Activated CD4-positive, alpha-beta T cell treated with anti-CD3 and anti-CD28 coated beads for 1 hour (primary cell): ENCODE measurements at regions not wholly inside any gene's neighbourhood (a gene's known extent, or its start where the extent isn't known, plus 50 kb on each side); places are given as distances from the start of the nearest gene placed in this dataset.
"Not testable (repeated sequence)": the region's sequence is repeated elsewhere in the genome, so short reads cannot be mapped to it uniquely, and the experiment has no call there.

Experiments
- DNase-seq: peaks from one replicate; pipeline ENCODE4 v3.0.0-alpha.2; 2020

DNA sequence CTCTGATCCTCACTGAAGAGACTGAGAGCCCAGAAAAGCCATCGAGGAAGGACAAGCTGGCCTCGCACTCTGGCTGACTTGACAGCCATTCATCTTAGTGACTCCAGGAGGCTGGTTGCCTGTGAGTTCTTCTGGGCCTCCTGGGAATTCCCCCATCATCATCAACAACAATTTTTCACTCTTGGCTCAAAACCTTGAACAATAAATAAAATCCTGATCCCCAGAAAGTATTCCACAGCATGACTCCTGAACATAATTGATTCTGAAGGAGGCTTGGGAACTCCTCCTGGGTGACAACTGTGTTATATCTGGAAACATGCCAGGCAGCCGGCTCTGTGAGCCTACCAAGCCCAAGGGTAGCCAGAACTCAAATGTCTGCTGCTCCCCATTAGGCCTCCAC, 188.6 kb downstream of the SHQ1 start:
- DNase-seq: no peak

DNA sequence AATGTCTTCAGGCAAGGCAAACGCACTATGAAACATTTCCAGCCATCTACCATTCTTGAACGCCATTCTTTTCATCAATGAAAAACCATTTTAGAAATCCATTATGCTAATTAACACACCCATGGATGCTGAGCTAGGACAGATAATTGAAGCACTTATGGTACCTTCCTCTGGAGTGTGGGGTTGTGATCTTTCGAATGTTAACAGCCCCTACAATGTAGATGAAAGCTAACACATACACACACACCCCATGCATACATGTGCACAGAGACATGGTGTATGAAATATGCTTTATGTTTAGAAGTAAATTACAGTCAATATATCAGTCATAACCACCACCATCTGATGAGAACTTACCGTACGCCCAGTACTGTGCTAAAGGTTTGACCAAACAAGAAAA, 189.1 kb downstream of the SHQ1 start:
- no peak for DNase-seq

DNA sequence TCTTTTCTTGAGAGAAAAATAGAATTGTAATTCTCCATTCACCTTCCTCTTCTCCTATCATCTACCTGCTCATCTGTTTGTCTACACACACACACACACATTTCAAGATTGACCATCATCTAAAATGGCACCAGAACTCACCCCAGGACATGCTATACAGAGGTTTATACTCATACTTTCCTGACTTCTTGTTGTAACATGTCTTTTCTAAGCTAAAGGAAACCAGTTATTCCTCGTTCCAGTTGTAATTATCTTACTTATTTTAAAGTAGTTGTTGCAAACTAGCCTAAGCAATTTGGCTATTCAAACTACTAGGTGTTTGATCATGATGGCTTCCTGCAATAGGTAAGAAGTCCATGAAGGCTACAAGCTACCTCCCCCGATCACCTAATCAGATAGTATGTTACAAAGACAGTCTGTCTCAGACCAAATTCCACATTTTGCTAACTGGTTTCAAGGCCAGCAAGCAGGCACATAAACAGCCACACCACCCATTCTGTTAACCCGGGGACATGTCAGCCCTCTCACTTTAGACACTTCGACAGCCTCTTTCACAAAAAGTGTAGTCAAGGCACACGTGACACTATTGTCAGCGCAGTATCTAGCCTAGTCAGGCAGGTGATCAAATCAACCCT, 189.7 kb downstream of the SHQ1 start:
- DNase-seq: no peak

DNA sequence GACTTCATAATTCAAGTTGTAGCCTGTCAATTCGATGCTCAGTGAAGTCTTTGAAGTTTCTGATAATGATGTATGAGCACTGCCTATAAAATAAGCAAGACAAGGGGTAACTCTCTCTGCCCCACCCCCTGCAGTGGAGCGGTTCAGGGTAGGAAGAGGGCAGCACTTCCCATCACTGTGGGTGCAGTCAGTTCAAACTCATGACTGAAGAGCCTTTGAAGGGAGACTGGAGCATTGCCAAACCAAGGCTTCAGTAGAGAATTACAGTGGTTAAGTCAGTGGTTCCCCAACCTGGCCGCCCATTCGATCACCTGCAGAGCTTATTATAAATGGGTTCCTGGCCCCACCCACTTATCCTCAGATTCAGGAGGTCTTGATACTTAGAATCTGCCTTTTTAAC, 190.6 kb downstream of the SHQ1 start:
- DNase-seq: peak; percentile 30

DNA sequence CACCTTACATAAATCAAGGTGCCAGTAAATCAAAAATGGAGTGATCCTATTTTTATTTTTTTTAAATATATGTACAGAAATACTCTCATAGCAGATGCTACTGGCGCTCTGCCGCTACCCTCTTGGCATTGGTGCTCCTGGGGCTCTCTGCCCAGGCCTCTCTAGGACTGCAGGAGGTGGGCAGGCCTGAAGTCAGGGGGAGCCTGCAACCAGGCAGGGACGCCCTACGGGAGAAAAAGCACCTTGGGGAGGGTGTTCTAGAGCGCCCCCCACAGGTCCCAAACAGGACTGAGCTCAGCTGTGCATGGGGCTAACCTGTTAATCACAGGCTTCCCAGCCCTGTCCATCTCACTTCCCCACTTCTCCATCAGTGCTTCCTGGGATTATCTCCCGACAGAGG, 192.5 kb downstream of the SHQ1 start:
- DNase-seq: no peak

DNA sequence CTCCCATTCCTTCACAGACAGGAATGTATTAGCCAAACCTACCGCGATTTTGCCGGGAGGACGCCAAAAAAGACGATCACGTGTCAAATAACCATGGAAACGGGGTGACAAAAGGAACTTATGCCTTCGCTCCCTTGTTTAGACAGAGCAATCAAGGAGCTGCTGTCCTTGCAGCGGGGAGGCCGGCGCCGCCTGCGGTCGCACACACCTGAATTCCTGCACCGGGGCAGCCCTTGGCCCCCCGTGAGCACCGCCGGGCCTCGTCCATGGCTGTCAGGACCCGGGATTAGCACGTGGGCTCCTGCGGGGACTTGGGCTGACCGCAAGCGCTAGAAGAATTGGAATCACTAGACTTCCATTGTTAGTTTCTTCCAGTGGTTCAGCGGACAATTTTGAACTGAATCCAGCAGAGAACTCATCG, 193.1 kb downstream of the SHQ1 start:
- DNase-seq: no peak

DNA sequence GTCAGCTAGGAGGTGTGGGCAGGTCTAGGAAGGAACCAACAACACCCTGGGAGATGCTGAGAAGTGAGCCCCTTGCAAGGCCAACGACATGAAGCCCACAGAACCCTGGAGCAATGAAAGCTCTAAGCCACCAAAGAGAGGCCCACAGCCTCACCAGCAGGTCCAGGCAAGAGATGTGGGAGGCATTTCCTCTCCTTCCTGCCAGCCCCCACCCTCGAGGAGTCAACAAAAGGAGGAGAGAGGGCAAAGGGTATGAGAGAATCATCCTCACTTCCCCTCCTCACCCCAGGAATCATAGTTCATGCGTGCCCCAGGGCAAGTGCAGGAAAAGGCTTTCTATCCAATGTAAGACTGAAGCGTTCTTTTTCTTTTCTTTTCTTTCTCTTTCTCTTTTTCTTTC, 195.8 kb downstream of the SHQ1 start:
- no peak for DNase-seq

DNA sequence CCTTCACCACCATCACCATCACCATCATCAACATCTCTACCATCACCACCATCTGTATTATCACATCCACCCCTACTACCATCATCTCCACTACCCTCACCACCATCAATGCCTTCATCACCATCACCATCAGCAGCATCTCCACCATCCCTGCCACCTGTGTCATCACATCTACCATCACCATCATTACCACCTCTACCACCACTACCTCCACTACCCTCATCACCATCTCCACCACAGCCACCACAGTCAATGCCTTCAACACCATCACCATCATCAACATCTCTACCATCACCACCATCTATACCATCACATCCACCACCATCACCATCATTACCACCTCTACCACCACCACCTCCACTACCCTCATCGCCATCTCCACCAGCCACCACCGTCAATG, 196.7 kb downstream of the SHQ1 start:
- no peak for DNase-seq

DNA sequence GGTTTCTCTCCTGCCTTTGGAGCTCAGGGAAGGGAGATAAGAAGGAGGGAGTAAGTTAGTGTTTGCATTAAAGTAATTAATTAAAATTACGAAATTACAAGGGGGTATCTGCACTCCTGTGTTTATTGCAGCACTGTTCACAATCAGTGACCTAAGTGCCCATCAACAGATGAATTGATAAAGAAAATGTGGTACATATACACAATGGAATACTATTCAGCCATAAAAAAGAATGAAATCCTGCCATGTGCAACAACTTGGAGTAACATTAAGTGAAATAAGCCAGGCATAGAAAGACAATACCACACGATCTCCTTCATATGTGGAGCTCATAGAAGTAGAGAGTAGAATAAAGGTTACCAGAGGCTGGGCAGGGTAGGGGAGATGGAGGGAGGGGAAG, 202.0 kb downstream of the SHQ1 start:
- no peak for DNase-seq

DNA sequence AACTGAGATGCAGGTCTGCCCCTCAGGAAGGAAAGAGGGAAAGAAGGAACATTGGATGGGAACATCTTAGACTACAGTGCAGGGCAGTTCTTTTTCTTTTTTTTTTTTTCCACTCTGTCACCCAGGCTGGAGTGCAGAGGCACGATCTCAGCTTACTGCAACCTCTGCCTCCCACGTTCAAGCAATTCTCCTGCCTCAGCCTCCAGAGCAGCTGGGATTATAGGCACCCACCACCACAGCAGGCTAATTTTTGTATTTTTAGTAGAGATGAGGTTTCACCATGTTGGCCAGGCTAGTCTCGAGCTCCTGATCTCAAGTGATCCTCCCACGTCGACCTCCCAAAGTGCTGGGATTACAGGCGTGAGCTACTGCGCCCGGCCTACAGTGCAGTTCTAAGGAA, 204.6 kb downstream of the SHQ1 start:
- not testable (repeated sequence) for DNase-seq

DNA sequence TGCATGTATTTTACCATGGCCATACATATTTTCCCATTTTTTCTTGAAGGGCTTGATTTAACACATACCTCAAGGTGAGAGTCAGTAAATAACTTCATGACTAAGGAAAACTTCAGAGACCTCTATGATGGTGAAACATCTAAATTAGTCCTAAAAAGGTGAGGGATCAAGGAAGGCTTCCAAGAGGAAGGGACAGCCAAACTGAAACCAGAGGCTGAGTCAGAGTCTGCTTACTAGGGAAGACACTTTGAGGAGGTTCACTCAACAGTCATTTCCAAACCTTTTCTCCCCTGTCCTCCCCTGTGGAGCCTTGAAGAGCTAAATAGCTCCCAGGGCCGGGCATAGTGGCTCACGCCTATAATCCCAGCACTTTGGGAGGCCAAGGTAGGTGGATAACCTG, 206.6 kb downstream of the SHQ1 start:
- no peak for DNase-seq

DNA sequence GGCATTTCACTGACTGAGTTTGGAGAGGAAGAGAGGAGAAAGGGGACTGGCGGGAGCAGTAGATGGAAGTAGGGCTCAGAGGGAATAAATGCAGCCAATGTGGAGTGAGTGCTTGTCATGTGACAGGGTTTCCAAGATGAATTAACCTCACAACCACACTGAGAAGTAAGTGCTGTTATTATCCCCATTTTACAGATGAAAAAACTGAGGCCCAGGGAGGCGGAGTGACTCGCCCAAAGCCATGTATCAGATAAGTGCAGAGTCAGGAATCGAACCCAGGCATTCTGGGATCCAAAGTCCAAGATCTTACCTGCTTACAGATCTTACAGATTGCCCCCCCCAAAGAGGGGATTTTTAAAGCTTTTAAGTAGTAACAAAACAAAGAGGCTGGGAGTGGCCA, 207.2 kb downstream of the SHQ1 start:
- no peak for DNase-seq

DNA sequence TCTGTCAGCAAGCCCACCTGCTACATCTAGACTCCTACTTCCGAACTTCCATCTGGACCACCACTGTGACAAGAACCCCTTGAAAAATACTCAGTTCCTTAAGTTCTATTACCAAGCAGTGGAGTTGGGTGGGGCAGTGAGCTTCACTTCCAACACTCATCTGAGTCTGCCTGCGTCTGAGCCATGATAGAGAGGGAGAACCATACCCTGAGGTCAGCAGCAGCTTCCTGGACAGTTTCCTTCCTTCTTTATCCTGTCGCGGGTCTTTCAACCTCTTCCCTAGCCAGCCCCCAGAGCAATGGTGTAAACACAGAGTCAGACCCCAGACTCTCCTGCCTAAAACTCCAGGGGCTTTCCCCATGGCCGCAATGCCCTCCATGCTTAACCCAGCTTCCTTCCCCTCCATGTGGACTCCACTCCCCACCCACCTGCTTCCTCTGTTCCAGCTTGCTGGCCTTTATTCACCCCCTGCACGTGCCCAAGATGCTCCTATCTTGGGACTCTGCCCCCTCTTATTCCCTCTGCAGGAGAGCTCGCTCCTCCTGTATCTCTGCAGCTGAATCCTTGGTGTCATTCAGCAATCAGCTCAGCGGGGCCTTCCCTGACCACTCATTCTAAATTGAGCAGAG, 211.2 kb downstream of the SHQ1 start:
- DNase-seq: no peak

DNA sequence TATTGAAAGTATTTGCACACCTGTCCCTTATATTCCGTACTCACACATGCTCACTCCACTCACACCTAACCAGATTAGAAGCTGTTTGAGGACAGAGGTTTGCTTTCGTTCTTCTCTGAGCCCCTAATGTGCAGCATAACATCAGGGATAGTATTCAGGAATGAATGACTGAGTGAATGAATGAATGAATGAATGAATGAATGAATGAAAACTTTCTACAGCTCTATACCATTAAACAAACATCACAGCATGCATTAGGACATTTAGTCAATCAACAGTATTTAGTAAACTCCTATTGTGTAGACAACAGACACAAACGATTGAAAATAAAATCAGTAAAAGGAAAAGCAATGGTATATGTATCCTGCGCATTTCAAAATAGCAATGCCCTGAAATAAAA, 212.7 kb downstream of the SHQ1 start:
- no peak for DNase-seq

DNA sequence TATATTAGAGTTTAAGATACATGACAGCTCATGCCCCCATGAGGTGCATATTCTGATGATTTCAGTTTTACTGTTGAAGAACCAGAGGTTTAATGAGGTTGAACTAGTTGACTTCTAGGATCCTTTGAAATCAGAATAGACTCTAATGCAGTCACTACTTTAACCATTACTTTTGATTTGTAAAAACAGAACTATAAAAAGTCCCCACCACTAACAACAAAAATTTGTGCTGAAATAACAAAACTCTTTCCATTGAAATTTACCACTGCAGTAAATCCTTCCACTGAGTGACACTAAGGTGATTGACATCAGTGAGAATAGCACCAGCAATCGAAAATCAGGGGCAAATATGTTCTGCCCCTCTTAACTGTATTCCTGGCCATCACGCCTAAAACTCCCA, 214.1 kb downstream of the SHQ1 start:
- no peak for DNase-seq

DNA sequence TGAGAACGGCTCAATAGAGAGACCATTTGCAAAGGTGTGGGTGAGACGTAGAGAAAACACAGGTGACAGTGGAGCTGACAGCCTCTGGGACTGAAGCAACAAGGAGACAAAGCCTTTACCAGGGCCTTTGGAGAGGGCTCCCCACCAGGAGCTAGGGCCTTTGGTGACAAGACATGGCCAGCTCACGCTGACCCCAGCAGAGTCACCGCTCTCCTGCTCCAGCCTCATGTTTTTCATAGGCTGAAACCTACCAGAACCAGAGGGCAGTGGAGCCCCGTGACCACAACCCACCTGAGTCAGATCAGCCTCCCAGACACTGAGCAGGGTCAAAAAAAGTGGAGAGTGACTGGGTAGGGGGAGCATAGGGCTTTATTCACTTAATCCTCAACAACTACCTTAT, 214.7 kb downstream of the SHQ1 start:
- DNase-seq: no peak

DNA sequence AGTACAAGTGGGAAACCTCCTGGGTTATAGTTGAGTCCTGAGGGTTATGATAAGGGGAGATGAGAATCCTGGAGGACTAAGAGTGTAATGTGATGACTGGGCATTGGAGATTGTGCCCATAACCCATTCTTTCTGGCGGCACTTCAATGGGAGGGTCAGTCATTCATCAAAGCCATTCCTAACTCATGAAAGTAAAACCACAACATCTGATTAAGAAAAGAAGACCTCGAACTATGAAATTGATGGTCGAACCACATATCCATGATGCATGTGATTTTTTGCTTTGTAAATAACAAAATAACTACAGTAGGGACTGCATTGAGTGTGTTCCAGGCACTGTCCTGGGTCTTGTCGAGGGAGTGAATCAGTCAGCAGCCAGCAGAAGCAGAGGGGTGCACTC, 215.1 kb downstream of the SHQ1 start:
- DNase-seq: no peak

DNA sequence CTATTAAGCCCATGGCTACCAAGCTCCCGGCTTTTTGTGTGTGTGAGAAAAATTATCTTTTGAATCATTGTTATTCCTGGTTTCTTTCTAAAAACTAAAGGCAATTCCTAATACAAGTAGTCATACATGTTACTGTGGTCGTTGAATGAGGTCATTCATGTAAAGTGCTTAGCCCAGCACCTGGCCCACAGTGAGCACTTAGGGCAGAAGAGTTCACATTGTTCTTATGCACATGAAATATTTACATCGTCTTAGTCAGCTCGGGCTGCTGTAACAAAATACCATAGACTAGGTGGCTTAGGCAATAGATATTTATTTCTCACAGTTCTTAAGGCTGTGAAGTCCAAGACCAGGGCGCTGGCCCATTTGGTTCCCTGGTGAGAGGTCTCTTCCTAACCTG, 216.1 kb downstream of the SHQ1 start:
- DNase-seq: no peak

DNA sequence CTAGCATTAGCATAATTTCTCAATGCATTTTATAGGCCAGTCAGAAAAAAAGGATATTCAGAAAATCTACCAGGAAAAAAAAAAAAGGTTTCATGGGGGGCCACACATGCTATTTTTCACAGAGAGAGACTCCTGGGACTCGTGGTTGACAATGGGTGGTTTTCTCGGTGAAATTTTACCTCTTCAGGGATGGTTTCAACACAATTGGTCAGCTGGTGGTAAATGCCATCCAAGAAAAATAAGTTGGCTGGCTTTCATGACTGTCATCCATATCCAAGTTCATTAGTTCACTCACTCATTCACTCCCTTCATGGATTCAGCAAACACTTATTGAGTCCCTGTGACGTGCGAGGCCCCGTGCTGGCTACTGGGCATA, 217.3 kb downstream of the SHQ1 start:
- DNase-seq: no peak

DNA sequence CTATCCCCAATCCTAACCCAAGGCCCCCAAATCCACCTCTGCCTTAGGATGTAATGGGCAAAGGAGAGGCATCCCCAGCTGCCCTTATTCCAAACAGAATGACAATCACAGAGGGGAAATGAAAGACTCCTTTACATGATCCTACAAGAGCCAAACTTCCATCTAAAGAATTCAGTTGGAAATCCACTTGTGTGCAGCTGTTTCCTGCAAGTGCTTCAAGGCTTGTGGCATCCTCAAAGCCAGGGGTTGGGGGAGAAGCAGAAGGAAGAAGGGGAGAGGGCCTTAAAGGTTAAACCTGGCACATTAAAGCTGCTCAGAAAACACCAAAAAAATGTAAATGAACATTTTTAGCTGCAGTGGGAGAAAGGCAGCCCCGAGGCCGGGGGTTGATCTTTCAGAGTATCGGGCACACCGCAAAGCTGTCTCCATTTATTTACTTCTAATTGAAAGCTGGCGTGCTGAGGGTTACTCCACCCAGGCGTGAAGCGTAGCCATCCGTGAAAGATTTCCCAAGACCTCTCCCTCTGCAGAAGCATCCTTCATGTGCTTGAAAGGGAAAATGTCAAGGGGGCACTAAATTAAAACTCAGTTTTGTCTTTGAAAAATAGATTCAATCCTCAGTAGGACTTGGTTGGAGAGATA, 217.8 kb downstream of the SHQ1 start:
- DNase-seq: no peak

DNA sequence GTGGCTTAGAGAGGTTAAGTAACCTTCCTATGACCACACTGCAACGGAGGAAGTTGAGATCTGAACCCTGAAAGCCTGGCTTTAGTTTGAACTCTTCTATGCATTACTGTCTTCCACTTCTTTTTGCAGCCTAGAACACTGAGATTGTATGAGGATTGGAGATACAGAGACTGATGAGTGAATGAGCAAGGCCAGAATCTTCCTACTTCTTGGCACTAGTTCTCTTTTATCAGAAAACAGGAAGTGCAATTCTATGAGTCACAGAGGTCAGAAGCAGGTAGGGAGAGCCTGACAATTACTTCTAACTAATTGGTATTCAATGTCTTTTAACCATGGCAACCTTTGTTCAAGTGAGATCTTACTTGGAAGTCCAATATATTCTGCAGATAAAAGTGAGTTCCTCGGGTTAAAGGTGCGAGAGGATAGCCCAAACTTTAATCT, 219.0 kb downstream of the SHQ1 start:
- no peak for DNase-seq

DNA sequence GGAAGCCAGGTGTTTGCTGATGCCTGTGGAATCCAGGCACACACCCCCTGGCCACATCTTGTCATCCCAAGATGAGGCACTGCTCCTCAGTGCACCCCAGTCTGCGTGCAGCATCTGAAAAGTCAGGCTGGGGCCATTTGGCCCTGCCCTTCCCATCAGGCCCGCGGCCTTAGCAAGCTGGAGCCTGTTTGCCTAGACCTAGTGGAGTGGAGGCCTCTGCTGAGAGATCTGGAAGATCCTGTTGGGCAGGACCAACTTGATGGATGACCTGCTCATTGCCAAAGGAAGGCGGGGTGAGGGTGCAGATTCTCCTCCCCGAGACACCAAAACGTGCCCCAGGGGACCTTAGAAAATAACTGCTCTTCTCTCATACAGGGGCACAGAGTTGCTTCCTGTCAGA, 220.2 kb downstream of the SHQ1 start:
- DNase-seq: no peak

DNA sequence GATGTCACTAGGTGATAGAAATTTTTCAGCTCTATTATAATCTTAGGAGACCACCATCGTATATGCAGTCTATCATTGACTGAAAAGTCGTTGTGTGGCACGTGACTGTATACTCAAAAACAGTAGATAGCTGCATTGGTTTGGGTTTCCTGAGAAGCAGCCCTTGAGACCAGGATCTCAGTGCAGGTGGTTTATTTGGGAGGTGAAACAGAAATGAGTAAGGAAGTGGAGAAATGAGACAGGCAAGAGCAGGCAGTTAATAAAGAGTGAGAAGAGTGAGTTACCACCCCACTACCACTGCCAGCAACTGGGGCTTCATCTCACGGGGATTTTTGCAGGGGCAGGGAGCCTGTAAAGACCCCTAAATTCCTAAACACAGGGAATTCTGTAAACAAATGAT, 221.0 kb downstream of the SHQ1 start:
- no peak for DNase-seq

DNA sequence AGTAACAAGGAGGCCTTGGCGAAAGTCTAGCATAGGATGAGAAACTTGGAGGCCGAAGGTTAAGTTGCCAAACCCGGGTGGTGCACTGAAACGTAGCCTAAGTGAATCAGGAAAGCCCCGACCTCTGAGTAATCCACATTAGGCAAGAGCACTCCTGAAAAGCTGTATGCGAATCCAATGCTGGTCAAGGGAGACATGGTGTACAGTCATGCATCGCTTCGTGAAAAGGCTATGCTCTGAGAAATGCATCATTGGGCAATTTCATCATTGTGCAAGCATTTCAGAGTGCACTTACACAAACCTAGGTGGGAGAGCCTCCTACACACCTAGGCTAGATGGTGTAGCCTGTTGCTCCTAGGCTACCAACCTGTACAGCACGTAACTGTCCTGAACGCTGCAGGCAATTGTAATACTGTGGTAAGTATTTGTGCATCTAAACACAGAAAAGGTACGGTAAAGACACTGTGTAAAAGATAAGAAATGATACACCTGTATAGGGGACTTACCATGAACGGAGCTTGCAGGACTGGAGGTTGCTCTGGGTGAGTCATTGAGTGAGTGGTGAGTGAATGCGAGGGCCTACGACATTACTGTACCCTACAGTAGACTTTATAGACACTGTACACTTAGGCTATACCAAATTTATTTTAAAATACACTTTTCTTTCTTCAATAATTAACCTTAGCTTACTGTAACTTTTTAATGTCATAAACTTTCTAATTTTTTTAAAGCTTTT, 222.5 kb downstream of the SHQ1 start:
- DNase-seq: no peak
